Spinal cord (tissue), 9 donors: ENCODE measurements at regions not wholly inside any gene's neighbourhood (a gene's known extent, or its start where the extent isn't known, plus 50 kb on each side); places are given as distances from the start of the nearest gene placed in this dataset.

Experiments
- DNase-seq, 6 donors: peaks; one replicate each; pipeline versions ENCODE4 v3.0.0 to v3.0.0-alpha.2; 2013 to 2015; ENCODE audit warnings: low spot score in 6 of 6, low read depth in 4 of 6
- H3K27ac ChIP-seq: one replicate; pipeline ENCODE4 v1.5.1; 2013; ENCODE audit warnings: low read depth, low read length, control low read depth
- H3K27me3 ChIP-seq: one replicate; pipeline ENCODE4 v1.6.1; 2013; ENCODE audit warnings: low read length; ENCODE audit not compliant: control insufficient read depth, insufficient read depth
- H3K36me3 ChIP-seq: one replicate; pipeline ENCODE4 v1.6.1; 2013; ENCODE audit warnings: low read length; ENCODE audit not compliant: control insufficient read depth, insufficient read depth
- H3K4me1 ChIP-seq: one replicate; pipeline ENCODE4 v1.6.1; 2013; ENCODE audit warnings: low read length; ENCODE audit not compliant: control insufficient read depth, insufficient read depth
- H3K4me3 ChIP-seq: one replicate; pipeline ENCODE4 v1.5.1; 2013; ENCODE audit warnings: low read depth, low read length, control low read depth
- H3K9me3 ChIP-seq: one replicate; pipeline ENCODE4 v1.6.1; 2013; ENCODE audit warnings: low read length; ENCODE audit not compliant: control insufficient read depth, insufficient read depth
- WGBS: methylation state at CpG from one replicate; pipeline ENCODE4 v1.1.5; 2013; ENCODE audit warnings: missing lambda C conversion rate; ENCODE audit not compliant: insufficient coverage; 5-methylcytosine and 5-hydroxymethylcytosine counted together
- donor health status: healthy.

- H3K36me3 ChIP-seq = no peaks in the 10 kb centered on the region
- peaks cover 11% of the 10 kb centered on the region for H3K4me1 ChIP-seq
- WGBS = 80% methylated on average over 7 of the region's 7 CpGs
- no peak overlapping the region for H3K27ac ChIP-seq
- H3K27me3 ChIP-seq = no peaks in the 10 kb centered on the region
- no peak for DNase-seq
- no peak overlapping the region for H3K4me3 ChIP-seq
- no peaks in the 10 kb centered on the region for H3K9me3 ChIP-seq
Measured at GRCh38 chr1:228807904-228808605, 72.8 kb downstream of the RHOU start.

GRCh38 chr1:228809621-228810394, 74.5 kb downstream of the RHOU start:
- H3K36me3 ChIP-seq = no peaks in the 10 kb centered on the region
- WGBS = 77% methylated on average over 7 of the region's 7 CpGs
- no peak overlapping the region for H3K27ac ChIP-seq
- H3K9me3 ChIP-seq = no peaks in the 10 kb centered on the region
- no peaks in the 10 kb centered on the region for H3K27me3 ChIP-seq
- DNase-seq = no peak
- H3K4me3 ChIP-seq = no peak overlapping the region
- peaks cover 11% of the 10 kb centered on the region for H3K4me1 ChIP-seq

GRCh38 chr1:228810395-228810758, 75.1 kb downstream of the RHOU start:
- Histone ChIP-seq H3K27ac (no peak overlapping the region), H3K4me3 (no peak overlapping the region)
- no peak for DNase-seq

GRCh38 chr1:228810878-228811711, 75.8 kb downstream of the RHOU start:
- Histone ChIP-seq H3K4me3 (no peak overlapping the region), H3K27ac (peak overlapping the region; percentile 48), H3K4me1 (peaks cover 11% of the 10 kb centered on the region), H3K27me3 (no peaks in the 10 kb centered on the region), H3K36me3 (no peaks in the 10 kb centered on the region), H3K9me3 (no peaks in the 10 kb centered on the region)
- DNase-seq = peak in 2 of 6 donors; percentile 36 to 61
- WGBS = 47% methylated on average over 4 of the region's 6 CpGs

More at GRCh38 chr1:228810395-228810758, 75.1 kb downstream of the RHOU start:
- Histone ChIP-seq H3K27me3 (no peaks in the 10 kb centered on the region), H3K9me3 (no peaks in the 10 kb centered on the region), H3K4me1 (peaks cover 11% of the 10 kb centered on the region), H3K36me3 (no peaks in the 10 kb centered on the region)

- 85% methylated on average over 11 of the region's 11 CpGs for WGBS
- Histone ChIP-seq H3K27me3 (no peaks in the 10 kb centered on the region), H3K9me3 (no peaks in the 10 kb centered on the region), H3K27ac (peak overlapping the region; percentile 40), H3K4me1 (peaks cover 11% of the 10 kb centered on the region), H3K4me3 (no peak overlapping the region), H3K36me3 (no peaks in the 10 kb centered on the region)
- DNase-seq = no peak
Measured at GRCh38 chr1:228811712-228812305, 76.5 kb downstream of the RHOU start.

GRCh38 chr1:228812961-228813360, 77.7 kb downstream of the RHOU start:
- Histone ChIP-seq H3K4me1 (peaks cover 11% of the 10 kb centered on the region), H3K27ac (no peak overlapping the region), H3K9me3 (no peaks in the 10 kb centered on the region), H3K36me3 (no peaks in the 10 kb centered on the region), H3K4me3 (no peak overlapping the region), H3K27me3 (no peaks in the 10 kb centered on the region)
- no peak for DNase-seq

- Histone ChIP-seq H3K36me3 (no peaks in the 10 kb centered on the region), H3K4me3 (no peak overlapping the region), H3K4me1 (peaks cover 11% of the 10 kb centered on the region), H3K9me3 (no peaks in the 10 kb centered on the region), H3K27ac (no peak overlapping the region), H3K27me3 (no peaks in the 10 kb centered on the region)
- DNase-seq = no peak
- 33% methylated on average over 2 of the region's 4 CpGs for WGBS
Measured at GRCh38 chr1:228814176-228814575, 78.9 kb downstream of the RHOU start.

- Histone ChIP-seq H3K27me3 (no peaks in the 10 kb centered on the region), H3K4me1 (no peaks in the 10 kb centered on the region), H3K9me3 (no peaks in the 10 kb centered on the region), H3K36me3 (no peaks in the 10 kb centered on the region), H3K4me3 (no peak overlapping the region), H3K27ac (no peak overlapping the region)
- DNase-seq = no peak
- 94% methylated on average over 7 of the region's 7 CpGs for WGBS
Measured at GRCh38 chr1:228818296-228818695, 83.0 kb downstream of the RHOU start.

- no peaks in the 10 kb centered on the region for H3K27me3 ChIP-seq
- 87% methylated on average over 3 of the region's 6 CpGs for WGBS
- H3K4me1 ChIP-seq = no peaks in the 10 kb centered on the region
- no peaks in the 10 kb centered on the region for H3K36me3 ChIP-seq
- no peak for DNase-seq
- no peak overlapping the region for H3K4me3 ChIP-seq
- H3K27ac ChIP-seq = no peak overlapping the region
- H3K9me3 ChIP-seq = no peaks in the 10 kb centered on the region
Measured at GRCh38 chr1:228818928-228819630, 83.8 kb downstream of the RHOU start.
